NCI-H2029 (cell line): ENCODE measurements at regions not wholly inside any gene's neighbourhood (a gene's known extent, or its start where the extent isn't known, plus 50 kb on each side); places are given as distances from the start of the nearest gene placed in this dataset.
"Not testable (repeated sequence)": the region's sequence is repeated elsewhere in the genome, so short reads cannot be mapped to it uniquely, and the experiment has no call there.

Source experiments
- DNase-seq: peaks from one replicate; lab custom pipeline; 2025; lab: John Stamatoyannopoulos, UW

- no peak for DNase-seq
Measured at GRCh38 chr9:73344060-73344459, 192.4 kb downstream of the ANXA1 start.

- DNase-seq = no peak
Measured at GRCh38 chr9:73347123-73347522, 195.5 kb downstream of the ANXA1 start.

DNA sequence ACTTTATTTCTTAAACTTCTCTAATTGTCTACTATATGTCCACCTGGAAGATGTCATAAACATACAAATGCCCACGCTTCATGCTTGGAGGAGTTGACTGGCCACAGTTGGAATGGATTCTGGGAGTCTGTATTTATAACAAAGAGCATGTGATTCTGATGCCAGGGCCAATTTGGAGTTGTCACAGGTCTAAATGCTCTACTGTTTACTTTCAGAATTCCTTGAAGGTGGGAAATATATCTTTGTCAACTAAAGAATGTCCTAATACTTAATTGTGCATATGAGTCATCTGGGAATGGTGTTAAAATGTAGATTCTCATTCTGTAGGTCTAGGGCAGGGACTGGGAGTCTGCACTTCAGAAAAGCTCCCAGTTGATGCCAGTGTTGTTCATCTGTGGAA, 196.1 kb downstream of the ANXA1 start:
- no peak for DNase-seq

DNA sequence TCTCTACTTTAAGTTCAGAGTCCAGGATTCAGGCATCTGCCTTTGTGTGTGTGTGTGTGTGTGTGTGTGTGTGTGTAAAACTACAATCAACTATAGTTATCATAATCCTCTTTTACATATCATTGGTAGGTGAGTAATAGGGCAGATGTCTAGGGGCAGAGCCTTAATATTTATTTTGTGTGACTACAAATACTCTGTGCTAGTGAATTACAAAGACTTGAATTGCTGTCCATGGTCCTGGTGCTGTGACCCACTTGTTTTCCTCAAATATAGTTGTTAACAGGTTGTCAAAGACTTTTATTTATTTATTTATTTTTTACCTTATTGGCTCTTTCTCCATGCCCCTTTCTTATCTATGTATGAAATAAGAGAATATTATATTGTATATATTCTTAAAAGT, 196.8 kb downstream of the ANXA1 start:
- DNase-seq = no peak

GRCh38 chr9:73349476-73349875, 197.8 kb downstream of the ANXA1 start:
- no peak for DNase-seq

GRCh38 chr9:73357607-73358006, 205.9 kb downstream of the ANXA1 start:
- no peak for DNase-seq

GRCh38 chr9:73370053-73370452, 218.4 kb downstream of the ANXA1 start:
- DNase-seq = no peak

- DNase-seq = no peak
Measured at GRCh38 chr9:73371801-73372200, 220.1 kb downstream of the ANXA1 start.

DNA sequence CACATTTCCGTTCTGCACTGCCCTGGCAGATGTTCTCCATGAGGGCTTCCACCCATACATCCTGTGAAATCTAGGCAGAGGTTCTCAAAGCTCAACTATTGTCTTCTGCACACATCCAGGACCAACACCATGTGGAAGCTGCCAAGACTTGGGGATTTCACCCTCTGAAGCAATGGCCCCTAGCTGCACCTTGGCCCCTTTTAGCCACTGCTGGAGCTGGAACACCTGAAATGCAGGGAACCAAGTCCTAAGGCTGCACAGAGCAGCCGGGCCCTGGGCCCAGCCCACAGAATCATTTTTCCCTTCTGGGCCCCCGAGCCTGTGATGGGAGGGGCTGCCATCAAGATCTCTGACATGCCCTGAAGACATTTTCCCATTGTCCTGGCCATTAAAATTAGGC, 228.7 kb downstream of the ANXA1 start:
- no peak for DNase-seq

GRCh38 chr9:73402081-73403028, 250.7 kb downstream of the ANXA1 start:
- no peak for DNase-seq

GRCh38 chr9:73411494-73411893, 259.8 kb downstream of the ANXA1 start:
- no peak for DNase-seq

DNA sequence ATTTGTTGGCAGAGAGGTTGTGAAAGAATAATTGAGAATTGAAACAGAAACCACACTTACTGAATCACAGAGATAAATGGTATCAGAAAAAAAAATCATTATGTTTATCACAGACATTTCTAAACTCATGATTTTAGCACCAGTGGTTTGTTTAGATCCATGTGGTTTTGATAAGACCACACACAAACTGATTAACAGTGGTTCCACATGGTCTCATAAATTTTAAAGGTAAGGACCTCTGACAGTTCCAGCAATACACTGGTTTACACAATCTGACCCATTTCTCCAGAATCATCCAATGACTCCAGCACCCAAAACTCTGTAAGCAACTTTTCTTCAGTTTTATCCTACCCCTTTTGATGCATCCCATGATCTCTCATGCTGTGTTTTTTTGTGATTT, 261.2 kb downstream of the ANXA1 start:
- DNase-seq = no peak

DNA sequence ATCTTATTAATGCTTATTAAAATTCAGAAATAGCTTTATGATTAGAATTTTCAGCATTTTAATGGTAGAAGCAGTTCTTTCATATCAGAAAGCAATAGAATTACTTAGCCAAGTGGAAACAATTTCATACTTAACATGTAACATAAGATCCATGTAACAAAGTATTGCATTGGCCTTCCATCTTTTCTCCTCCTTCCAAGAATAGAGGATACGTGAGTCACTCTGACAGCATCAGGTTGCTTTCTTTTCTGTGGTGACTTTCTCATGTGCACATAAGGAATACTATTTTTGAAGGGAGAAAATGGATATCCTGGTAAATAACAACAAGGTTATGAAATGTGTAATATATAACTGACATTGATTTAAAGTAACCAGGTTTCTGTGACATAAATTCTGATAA, 272.2 kb downstream of the ANXA1 start:
- DNase-seq = no peak

DNA sequence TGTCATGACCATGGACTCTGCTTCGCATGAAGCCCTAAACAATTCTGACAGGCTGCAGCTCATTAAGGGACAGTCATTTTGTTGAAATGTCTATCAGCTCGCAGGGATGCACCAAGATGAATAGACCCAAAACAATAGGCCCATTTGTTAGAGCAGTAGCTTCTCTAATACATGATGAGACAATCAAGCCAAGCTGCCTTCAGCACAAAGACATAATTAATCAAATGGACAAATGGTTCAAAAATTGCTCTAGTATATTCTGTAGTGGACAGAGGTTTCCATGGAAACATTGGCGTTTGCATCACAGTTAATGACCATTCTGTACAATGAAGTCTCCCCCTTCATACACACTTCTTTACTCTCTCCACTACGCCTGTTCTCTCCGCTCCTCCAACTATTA, 274.6 kb downstream of the ANXA1 start:
- DNase-seq = no peak

DNA sequence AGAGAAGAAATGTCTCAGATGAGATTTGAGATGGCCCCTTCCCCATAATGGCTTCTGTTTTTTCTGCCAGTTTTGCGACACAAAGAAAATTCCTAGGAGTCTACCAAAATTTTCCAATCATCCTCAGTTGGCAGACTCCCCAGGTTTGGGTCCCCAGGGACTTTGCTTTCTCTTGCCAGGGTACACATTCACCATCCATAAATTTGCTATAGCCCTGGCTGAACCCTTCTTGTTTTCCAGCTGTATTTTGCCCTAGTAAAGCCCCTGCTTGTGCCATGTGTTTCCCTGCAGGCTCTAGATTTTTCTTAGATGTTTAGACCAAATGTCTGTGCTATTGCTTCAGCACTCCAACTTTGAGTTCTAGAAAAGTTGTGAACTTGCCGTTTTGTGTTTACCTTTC, 283.2 kb downstream of the ANXA1 start:
- DNase-seq = no peak

GRCh38 chr9:73437758-73438157, 286.1 kb downstream of the ANXA1 start:
- no peak for DNase-seq

DNA sequence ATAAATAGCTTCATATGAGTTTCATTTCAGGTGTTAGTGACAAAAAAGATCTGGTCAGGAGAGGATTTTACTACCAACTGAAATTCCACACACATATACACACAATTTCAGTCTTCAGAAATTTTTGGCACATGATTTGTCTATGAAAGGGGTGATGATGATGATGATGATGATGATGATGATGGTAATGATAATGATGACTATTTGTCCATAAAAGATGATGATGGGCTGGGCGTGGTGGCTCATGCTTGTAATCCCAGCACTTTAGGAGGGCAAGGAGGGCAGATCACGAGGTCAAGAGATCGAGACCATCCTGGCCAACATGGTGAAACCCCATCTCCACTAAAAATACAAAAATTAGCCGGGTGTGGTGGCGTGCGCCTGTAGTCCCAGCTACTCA, 288.2 kb downstream of the ANXA1 start:
- DNase-seq = not testable (repeated sequence)

- no peak for DNase-seq
Measured at GRCh38 chr9:73441223-73441622, 289.6 kb downstream of the ANXA1 start.

DNA sequence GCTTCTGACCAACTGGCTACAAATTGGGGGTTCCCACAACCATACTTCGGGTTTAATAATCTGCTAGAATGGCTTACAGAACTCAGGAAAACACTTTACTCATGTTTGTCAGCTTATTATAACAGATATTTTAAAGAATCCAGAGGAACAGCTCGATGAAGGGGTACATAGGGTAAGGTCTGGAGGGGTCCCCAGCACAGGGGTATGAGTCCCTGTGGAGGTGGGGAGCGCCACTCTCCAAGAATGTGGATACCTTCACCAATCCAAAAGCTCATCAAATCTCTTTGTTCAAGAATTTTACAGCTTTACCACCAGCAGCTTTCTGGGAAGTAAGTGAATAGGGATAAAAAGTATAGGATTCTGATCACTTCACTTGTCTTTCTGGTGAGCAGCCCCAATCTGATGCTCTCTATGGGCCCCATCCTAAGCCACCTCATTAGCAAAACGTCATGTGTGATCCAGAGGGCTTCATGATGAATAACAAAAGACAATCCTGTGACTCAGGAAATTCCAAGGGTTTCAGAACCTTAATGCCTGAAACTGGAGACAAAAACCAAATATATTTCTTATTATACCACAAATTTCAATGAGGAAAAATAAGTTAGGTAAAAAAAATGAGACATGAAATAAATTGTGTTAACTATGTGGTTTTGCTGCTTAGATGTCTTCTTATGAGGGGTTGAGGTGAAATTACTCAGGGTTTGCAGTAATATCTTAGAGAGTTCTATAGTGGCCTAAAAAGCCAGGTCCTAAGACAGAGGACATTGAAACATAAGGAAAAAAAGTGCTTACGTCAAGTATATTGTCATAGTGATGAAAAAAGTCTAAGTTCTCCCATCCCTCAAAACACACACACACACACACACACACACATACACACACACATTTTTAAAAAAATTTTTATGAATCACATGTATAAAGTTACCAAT, 290.5 kb downstream of the ANXA1 start:
- no peak for DNase-seq

- DNase-seq = no peak
Measured at GRCh38 chr9:73444821-73445220, 293.2 kb downstream of the ANXA1 start.

DNA sequence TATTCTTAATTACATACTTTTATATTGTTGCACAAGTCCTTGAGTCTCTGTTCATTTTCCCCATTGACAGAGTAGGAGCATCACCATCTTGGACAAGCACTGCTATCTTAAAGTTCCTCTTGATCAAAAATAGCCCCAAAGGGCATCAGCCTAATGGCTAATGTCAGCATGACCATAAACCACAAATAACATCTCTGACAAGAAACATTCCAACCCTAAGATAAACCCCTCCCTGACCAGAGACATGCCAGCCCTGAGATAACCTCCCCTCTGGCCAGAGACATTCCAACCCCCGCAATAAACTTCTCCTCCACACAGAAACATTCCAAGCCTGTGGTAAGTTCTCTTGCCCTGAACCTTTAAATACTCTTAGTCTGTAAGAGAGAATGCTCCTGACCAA, 293.7 kb downstream of the ANXA1 start:
- not testable (repeated sequence) for DNase-seq

GRCh38 chr9:73446306-73446705, 294.6 kb downstream of the ANXA1 start:
- DNase-seq = no peak

DNA sequence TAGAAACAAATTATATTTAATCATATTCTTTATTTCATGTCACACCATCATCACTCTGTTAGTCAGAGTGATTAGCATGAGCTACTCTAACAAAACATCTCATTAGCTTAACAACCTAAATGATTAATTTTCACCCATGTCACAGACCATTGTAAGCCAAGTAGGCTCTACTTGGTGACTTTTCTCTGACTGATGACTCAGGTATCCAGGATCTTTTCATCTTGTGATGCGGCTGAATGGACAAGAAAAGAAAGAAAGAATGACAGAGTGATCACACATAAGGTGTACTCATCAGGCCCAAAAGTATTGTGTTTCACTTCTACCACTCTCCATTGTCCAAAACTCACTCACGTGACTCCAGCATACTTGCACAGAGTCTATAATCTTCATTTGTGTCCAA, 299.3 kb downstream of the ANXA1 start:
- DNase-seq = no peak
